GM12891 (cell line): ENCODE measurements at regions not wholly inside any gene's neighbourhood (a gene's known extent, or its start where the extent isn't known, plus 50 kb on each side); places are given as distances from the start of the nearest gene placed in this dataset.

Source experiments
- POLR2AphosphoS5 ChIP-seq: IDR thresholded peaks from 2 replicates; pipeline ENCODE4 v1.6.1; 2011; ENCODE audit warnings: low read depth, low read length, control low read depth
- TAF1 ChIP-seq: IDR thresholded peaks from 2 replicates; pipeline ENCODE4 v1.6.1; 2011; ENCODE audit warnings: low read depth, low read length, control low read depth

- TF ChIP-seq TAF1 (no peak), POLR2AphosphoS5 (no peak)
Measured at GRCh38 chr4:14908635-14909034, 93.6 kb upstream of the CPEB2 start.
